Right renal cortex interstitium (tissue), 3 donors: ENCODE measurements at regions not wholly inside any gene's neighbourhood (a gene's known extent, or its start where the extent isn't known, plus 50 kb on each side); places are given as distances from the start of the nearest gene placed in this dataset.

Source experiments
- DNase-seq, 3 donors: peaks; one replicate each; pipeline ENCODE4 v3.0.0-alpha.2; 2013; ENCODE audit warnings: low read depth in 3 of 3, low spot score in 2 of 3

DNA sequence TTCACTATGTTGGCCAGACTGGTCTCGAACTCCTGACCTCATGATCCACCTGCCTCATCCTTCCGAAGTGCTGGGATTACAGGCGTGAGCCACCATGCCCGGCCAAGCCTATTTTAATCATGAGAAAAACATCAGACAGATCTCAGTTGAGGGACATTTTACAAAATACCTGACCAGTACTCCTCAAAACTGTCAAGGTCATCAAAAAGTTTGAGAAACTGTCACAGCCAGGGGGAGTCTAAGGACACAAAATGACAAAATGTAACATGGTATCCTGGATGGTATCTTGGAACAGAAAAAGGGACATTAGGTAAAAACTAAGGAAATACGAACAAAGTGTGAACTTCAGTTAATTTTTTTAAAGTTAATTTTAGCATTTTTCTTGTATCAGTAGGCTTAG, 219.8 kb upstream of the PPP1R3A start:
- no peak for DNase-seq

DNA sequence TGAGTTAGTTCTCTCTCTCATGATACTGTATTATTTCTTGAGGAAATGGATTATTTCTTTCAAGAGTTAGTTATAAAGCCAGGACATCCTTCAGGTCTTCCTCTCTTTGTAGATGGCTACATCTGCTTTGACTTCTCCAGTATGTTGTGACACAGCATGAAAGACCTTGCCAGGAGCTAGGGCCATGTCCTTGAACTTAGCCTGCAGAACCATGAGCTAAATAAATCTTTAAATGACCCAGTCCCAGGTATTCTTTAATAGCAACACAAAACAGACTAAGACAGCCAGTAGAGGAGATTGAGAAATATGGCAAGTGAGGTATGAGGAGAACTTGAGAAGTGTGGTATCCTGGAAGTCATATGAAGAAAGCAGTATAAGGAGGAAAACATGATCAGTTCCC, 214.9 kb upstream of the PPP1R3A start:
- DNase-seq: no peak

DNA sequence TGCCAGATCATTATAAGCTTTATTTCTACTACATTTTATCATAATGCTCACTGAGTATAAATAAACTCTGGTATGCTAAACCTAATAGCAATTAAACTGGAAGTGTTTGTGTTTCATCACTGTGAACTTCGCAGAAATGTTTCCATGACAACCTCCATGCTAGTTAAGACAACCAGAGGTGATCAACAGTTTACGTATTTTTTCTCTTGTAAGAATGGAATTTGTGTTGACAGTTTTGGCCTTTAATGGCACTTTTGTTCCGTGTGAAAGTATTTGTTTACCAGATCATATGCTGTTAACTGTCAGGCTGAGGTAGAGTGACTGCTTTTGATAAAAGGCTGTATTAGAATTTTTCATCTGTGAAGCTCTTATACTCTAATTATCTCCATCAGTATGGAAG, 212.1 kb upstream of the PPP1R3A start:
- no peak for DNase-seq

DNA sequence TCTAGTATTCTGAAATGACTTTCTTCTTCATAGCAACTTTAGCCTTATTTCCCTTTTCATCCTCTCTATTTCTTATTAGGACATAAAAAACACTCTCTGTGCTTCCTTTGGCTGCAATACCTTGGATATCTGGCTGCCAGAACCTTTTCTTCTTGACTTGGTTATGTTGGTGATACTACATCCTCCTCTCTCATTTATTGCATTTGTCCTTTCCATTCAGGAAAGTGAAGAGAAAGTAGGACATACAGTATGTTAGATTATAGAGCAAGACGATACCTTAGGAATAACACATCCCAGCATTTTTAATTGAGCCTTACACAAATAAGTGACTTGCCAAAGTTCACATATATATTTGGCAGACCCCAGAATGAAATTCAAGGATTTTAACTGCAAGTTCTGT, 210.1 kb upstream of the PPP1R3A start:
- DNase-seq: no peak

DNA sequence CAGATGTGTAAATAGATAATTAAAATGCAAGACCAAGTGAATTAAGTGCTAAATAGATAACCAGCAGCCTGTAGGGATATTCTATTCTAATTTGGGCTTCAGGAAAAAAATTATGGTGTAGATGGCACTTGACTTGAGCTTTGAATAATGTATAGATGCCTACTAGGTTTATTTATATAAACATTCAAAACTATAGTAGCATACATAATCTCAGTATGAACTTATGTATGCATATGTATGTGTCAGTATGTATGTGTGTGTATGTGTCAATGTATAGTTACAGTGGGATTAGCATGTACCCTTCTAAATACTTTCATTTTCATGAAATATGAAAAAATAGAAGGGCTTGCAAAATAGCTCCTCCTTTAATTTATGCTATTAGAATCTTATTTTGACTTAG, 207.3 kb upstream of the PPP1R3A start:
- no peak for DNase-seq

DNA sequence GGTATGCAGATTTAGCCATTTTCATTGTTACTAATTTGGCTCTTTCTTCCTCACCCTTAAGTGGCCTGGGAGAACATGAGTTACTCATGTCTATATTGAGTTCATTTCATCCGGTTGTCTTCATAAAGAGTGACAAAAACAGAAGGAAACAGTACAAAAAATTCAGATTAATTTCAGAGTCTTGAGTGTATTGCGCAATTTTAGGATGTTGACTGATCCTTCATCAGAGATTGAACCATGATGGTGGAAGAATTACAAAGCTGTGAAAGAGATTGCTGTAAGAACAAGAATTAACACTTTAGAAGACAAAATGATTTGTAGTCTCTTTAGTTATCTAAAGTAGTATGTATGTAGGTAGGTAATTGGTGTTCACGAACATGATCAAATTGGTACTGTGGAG, 194.0 kb upstream of the PPP1R3A start:
- no peak for DNase-seq

- no peak for DNase-seq
These were observed 191.9 kb upstream of the PPP1R3A start for GRCh38 chr7:114110666-114111065.

GRCh38 chr7:114109721-114110120, 190.9 kb upstream of the PPP1R3A start:
- no peak for DNase-seq

- no peak for DNase-seq
These were observed 190.5 kb upstream of the PPP1R3A start for GRCh38 chr7:114109304-114109703.

GRCh38 chr7:114108510-114108909, 189.7 kb upstream of the PPP1R3A start:
- no peak for DNase-seq

- DNase-seq: no peak
These were observed 188.7 kb upstream of the PPP1R3A start for GRCh38 chr7:114107522-114107921.

DNA sequence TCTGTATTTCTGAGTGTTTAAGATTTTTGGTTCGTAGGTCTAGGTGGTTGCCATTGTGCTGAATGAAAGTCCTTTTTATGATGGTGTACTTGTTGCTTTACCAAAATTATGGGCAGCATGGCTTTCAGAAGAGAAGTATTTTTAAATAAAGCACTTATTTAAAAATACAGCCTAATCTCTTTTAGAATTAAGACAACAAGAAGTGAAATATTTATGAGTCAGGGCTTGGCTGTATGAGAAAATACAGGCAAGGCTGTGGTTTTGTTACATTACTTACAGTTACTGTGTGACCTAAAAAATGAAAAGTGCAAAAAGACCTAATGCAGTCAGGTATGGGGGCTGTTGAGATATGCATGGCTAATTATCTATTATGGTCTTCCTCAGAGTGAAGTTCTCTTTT, 185.2 kb upstream of the PPP1R3A start:
- DNase-seq: no peak

- no peak for DNase-seq
These were observed 184.2 kb upstream of the PPP1R3A start for GRCh38 chr7:114102996-114103395.

DNA sequence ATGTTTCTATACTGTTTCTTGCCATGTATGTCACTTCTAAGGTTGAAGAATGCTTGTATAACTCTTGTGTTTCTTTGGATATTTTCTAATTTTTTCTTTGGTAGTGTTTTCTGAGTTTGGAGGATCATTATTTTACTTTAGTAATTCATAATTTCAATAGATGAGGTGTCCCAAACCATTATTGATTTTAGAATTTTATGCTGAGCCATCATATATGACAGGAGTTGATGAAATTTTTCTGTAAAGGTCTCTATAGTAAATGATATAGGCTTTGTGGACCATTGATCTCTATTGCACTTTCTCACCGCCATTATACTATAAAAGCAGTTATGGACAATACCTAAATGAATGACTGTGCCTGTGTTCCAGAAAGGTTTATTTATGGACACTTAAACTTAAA, 183.3 kb upstream of the PPP1R3A start:
- DNase-seq: no peak

DNA sequence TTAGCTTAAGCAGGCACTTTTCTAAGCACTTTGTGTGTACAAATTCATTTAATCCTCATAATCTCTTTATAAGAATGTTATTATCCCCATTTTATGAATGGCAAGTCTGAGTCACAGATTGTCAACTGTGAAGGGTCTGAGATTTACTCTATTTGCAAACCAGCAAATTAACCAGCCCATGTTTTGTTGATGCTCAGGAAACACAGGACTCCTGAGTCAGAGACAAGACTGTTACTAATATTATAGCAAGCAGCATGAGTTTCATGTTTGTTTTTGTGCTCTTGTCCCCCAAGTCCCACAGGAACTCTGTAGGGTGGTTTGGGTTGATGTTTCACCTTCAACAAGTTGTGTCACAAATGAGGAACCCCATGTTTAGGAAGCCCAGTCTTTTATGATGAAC, 182.0 kb upstream of the PPP1R3A start:
- no peak for DNase-seq

- no peak for DNase-seq
These were observed 180.5 kb upstream of the PPP1R3A start for GRCh38 chr7:114099337-114099736.

- DNase-seq: no peak
These were observed 177.1 kb upstream of the PPP1R3A start for GRCh38 chr7:114095885-114096284.

GRCh38 chr7:114088470-114088940, 169.7 kb upstream of the PPP1R3A start:
- no peak for DNase-seq

DNA sequence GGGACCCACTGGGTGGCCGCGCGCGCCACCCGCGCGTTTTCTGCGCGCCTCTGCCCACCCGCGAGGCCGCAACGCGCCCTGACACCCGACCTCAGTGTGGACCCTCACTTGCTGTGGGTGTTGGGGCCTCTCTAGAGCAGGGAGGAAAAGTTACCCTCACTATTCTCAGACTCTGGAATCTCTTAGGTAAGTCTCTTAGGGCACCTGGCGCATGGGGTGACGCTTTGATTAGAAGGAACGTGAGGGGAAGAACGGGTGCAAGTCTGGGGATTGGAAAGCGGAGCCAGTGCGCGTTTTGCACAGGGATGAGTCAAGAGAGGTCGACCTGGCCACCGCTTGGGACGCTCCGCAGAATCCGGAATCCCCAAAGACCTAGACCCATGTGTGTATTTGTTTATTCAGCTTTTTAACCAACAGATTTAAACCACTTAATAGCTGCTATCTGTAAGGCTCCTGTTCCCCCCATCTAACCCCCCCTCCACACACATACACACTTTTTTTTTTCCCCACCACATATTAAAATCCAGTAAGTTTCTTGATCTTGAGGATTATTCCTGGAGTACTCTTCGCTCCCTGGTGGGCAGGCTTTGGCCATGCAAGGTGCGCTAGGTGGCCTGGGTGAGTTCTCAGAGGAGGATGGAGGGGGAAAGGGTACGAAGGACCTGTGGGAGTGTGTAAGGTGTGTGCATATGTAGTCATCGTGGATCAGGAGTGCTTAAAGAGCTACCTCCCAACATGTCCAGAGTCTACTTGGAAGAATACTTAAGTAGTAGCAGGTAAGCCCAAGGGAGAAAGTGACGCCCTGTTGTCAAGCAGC, 169.1 kb upstream of the PPP1R3A start:
- no peak for DNase-seq

GRCh38 chr7:114086914-114087652, 168.3 kb upstream of the PPP1R3A start:
- no peak for DNase-seq

GRCh38 chr7:114086537-114086913, 167.7 kb upstream of the PPP1R3A start:
- DNase-seq: no peak
